Adrenal gland (tissue), 5 donors: ENCODE measurements at regions not wholly inside any gene's neighbourhood (a gene's known extent, or its start where the extent isn't known, plus 50 kb on each side); places are given as distances from the start of the nearest gene placed in this dataset.

ENCODE experiments used
- CTCF ChIP-seq, 6 experiments: fragments of 450-650 bp in 4 of 6; fragments of 200-600 bp in 2 of 6; sonication (generic) in 1 of 6; IDR thresholded peaks; 1 replicate in 5 of 6; 2 replicates in 1 of 6; pipeline versions ENCODE4 v1.5.1 to v1.8.0; 2016 to 2021; ENCODE audit warnings: antibody characterized with exemption in 6 of 6, mild to moderate bottlenecking in 2 of 6, moderate library complexity in 1 of 6
- POLR2A ChIP-seq, 2 donors: fragments of 450-650 bp; IDR thresholded peaks; one replicate each; pipeline ENCODE4 v1.6.1; 2017; ENCODE audit warnings: antibody characterized with exemption in 2 of 2, mild to moderate bottlenecking in 2 of 2, moderate library complexity in 1 of 2
- donor health status: DM: no; HTN: no; CAD: no.

GRCh38 chr6:76592566-76592965 lies 520.1 kb upstream of the IMPG1 start:
- no peak for TF ChIP-seq POLR2A (IDR thresholded peaks at IDR 0.05)
- no peak for TF ChIP-seq CTCF (IDR thresholded peaks at IDR 0.05)
